ENCODE measurements at regions not wholly inside any gene's neighbourhood (a gene's known extent, or its start where the extent isn't known, plus 50 kb on each side); places are given as distances from the start of the nearest gene placed in this dataset.

DNA sequence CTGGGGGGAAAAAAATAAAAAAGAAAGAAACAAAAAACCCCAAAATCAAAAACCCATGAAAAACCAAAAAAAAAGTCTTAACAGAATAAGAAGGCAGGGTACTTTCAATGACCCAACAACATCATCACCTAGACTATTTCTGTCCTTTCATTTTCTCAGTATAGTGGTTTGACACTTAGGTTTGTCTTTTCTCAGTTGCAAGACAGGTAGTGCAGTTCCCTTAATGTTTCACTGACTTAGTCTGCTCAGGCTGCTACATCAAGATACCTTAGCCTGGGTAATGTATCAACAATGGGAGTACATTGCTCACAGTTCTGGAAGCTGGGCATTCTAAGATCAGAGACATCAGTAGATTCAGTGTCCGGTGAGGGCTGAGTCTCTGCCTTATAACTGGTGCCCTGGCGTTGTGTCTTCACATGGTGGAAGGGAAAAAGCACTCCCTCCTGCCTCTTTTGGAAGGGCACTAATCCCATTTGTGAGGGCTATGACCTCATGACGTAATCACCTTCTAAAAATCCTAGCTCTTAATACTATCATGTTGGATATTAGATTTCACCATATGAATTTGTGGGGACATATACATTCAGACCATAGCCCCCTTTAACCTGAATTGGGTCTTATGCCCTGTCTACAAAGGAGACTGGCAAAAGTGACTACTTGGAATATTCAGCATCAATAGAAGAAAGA lies 362.3 kb upstream of the RBFOX1 start:
- Mint-ChIP-seq H3K4me1 (ENCODE audit: unreplicated experiment) (no peaks in the 10 kb centered on the region), H3K4me3 (no peak overlapping the region), H3K27me3 (peaks cover 22% of the 10 kb centered on the region), H3K36me3 (no peaks in the 10 kb centered on the region), H3K9me3 (no peaks in the 10 kb centered on the region), H3K27ac (no peak overlapping the region)
- TF ChIP-seq, protein P1, sequence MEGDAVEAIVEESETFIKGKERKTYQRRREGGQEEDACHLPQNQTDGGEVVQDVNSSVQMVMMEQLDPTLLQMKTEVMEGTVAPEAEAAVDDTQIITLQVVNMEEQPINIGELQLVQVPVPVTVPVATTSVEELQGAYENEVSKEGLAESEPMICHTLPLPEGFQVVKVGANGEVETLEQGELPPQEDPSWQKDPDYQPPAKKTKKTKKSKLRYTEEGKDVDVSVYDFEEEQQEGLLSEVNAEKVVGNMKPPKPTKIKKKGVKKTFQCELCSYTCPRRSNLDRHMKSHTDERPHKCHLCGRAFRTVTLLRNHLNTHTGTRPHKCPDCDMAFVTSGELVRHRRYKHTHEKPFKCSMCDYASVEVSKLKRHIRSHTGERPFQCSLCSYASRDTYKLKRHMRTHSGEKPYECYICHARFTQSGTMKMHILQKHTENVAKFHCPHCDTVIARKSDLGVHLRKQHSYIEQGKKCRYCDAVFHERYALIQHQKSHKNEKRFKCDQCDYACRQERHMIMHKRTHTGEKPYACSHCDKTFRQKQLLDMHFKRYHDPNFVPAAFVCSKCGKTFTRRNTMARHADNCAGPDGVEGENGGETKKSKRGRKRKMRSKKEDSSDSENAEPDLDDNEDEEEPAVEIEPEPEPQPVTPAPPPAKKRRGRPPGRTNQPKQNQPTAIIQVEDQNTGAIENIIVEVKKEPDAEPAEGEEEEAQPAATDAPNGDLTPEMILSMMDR (conservative IDR thresholded peaks at IDR 0.05): no peak
- no peak for DNase-seq (ENCODE audit: extremely low spot score, unreplicated experiment)

DNA sequence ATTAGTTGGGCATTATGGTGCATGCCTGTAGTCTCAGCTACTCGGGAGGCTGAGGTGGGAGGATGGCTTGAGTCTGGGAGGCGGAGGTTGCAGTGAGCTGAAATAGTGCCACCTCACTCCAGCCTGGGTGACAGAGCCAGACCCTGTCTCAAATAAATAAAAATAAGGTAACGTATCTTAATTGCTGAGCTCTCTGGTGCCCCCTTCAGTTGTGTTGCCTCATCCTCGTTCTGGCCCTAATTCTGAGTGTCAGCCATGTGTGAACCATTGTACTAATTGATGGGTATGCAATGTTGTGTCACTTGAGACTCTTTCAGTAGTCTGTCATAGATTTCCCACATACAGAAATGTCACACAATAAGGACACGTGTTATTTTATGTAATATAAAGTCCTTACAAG lies 363.1 kb upstream of the RBFOX1 start:
- Mint-ChIP-seq H3K36me3 (no peaks in the 10 kb centered on the region), H3K9me3 (no peaks in the 10 kb centered on the region), H3K4me1 (ENCODE audit: unreplicated experiment) (no peaks in the 10 kb centered on the region), H3K27me3 (peaks cover 22% of the 10 kb centered on the region), H3K4me3 (no peak overlapping the region), H3K27ac (no peak overlapping the region)
- TF ChIP-seq, protein P1 (conservative IDR thresholded peaks at IDR 0.05): peak; percentile 30
- DNase-seq (ENCODE audit: extremely low spot score, unreplicated experiment): no peak

DNA sequence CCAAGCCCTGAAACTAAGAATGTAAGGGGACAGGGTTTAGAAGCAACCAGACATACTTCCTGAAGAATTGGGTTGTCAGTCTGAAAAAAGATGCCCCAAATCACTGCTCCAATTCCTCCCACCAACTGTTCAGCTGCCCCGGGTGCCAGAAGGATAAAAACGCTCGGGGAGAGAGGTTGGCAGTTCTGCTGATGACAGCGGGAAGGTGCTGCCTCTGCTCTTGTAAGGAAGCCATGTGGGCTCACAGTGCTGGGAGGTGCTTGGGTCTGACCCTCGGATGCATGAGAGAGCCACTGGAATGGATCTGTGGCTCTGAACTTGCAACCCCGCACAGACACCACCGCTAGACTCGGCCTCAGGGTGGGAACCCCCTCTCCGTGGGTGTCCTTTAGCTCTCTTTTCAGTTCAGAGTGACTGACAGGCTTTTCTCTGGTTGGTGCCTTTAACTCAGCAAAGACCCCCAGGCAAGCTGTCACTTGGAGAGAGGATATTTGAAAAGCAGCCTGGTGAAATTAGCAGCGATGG lies 364.8 kb upstream of the RBFOX1 start:
- TF ChIP-seq, protein P1 (conservative IDR thresholded peaks at IDR 0.05): no peak
- peaks cover 22% of the 10 kb centered on the region for H3K27me3 Mint-ChIP-seq

DNA sequence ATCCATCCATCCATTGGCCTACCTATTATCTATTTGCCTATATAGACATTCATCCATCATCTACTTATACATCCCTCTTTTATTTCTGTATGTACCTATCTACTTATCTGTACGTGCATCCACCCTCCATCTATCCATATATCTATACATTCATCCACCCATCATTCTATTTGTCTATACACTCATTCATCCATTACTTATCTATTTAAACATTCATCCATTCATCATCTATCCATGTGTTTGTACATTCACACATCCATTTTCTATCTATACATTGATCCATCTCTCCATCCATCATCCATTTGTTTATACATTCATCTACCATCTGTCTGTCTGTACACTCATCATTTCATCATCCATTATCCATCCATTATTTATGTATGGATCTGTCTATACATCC lies 365.7 kb upstream of the RBFOX1 start:
- DNase-seq (ENCODE audit: extremely low spot score, unreplicated experiment): no peak
- H3K36me3 Mint-ChIP-seq: no peaks in the 10 kb centered on the region
- TF ChIP-seq, protein P1 (conservative IDR thresholded peaks at IDR 0.05): no peak

More for the DNA sequence above, 364.8 kb upstream of the RBFOX1 start:
- Mint-ChIP-seq H3K9me3 (no peaks in the 10 kb centered on the region), H3K27ac (no peak overlapping the region), H3K4me3 (no peak overlapping the region), H3K36me3 (no peaks in the 10 kb centered on the region), H3K4me1 (ENCODE audit: unreplicated experiment) (no peaks in the 10 kb centered on the region)
- no peak for DNase-seq (ENCODE audit: extremely low spot score, unreplicated experiment)

DNA sequence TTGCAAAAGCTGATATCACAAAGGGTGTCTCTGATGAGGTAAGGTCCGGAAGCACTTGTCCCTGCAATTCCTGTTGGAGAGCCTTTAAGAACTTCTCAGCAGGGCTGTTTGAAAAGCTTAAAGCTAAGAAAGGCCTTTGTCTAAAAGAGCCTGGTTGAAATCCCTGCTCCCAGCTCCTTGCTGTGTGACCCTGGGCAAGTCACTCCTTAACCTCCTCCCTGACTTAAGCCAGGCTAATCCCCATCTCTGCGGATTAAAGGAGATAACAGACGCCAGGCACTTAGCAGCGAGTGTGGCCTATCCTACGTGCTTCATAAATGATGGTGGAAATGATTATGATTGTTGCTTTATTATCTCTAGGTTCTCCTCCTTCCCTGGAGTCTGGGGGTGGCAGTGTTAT lies 368.0 kb upstream of the RBFOX1 start:
- no peak overlapping the region for H3K4me3 Mint-ChIP-seq
- DNase-seq (ENCODE audit: extremely low spot score, unreplicated experiment): no peak
- TF ChIP-seq, protein P1 (conservative IDR thresholded peaks at IDR 0.05): no peak
- H3K27ac Mint-ChIP-seq: no peak overlapping the region
- no peaks in the 10 kb centered on the region for H3K36me3 Mint-ChIP-seq
- H3K27me3 Mint-ChIP-seq: peaks cover 23% of the 10 kb centered on the region
- no peaks in the 10 kb centered on the region for H3K4me1 Mint-ChIP-seq (ENCODE audit: unreplicated experiment)
- no peaks in the 10 kb centered on the region for H3K9me3 Mint-ChIP-seq

More for the DNA sequence above, 365.7 kb upstream of the RBFOX1 start:
- peaks cover 29% of the 10 kb centered on the region for H3K27me3 Mint-ChIP-seq
- H3K9me3 Mint-ChIP-seq: no peaks in the 10 kb centered on the region
- no peak overlapping the region for H3K4me3 Mint-ChIP-seq
- no peaks in the 10 kb centered on the region for H3K4me1 Mint-ChIP-seq (ENCODE audit: unreplicated experiment)
- no peak overlapping the region for H3K27ac Mint-ChIP-seq
